NCI-H510A treated with DMSO at 0.1 percent for 48 hours (cell line): ENCODE measurements at regions not wholly inside any gene's neighbourhood (a gene's known extent, or its start where the extent isn't known, plus 50 kb on each side); places are given as distances from the start of the nearest gene placed in this dataset.
"Not testable (repeated sequence)": the region's sequence is repeated elsewhere in the genome, so short reads cannot be mapped to it uniquely, and the experiment has no call there.

Experiments used
- DNase-seq: peaks from one replicate; lab custom pipeline; 2025; lab: John Stamatoyannopoulos, UW

DNA sequence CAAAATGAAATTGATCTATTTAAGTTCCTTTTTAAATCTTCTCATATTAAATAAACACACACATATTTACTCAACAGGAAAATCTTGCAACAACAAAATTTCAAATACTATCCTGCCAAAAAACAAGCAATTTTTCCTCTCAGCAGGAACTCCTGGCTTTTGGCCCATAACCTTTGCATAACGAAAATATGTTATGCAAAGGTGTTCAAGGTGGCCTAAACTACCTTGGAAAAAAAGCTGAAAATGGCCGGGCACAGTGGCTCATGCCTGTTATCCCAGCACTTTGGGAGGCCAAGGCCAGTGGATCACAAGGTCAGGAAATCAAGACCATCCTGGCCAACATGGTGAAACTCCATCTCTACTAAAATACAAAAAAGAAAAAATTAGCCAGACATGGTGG, 424.3 kb upstream of the ZNF337 start:
- DNase-seq = not testable (repeated sequence)

- DNase-seq = not testable (repeated sequence)
These were observed 397.8 kb upstream of the ZNF337 start for GRCh38 chr20:26094498-26094897.

DNA sequence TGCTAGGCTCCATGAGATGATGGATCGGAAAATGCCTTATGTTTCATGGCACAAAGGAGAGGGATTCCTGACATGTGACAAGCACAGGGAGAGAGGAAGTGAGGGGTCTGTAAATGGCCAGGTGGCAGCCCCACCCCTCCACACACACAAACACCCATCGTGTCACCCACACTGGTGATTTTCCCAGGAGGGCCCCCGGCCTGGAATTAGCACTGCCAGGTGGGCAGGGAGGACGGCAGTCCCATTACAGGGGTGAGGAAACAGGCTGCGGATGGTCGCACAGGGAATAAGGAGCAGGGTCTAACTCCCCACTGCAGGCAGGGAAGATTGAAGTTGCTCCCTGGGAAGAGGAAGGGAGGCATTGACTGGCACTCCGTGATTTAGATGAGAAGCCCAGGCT, 395.3 kb upstream of the ZNF337 start:
- DNase-seq = not testable (repeated sequence)

GRCh38 chr20:26086195-26086594, 389.5 kb upstream of the ZNF337 start:
- not testable (repeated sequence) for DNase-seq

DNA sequence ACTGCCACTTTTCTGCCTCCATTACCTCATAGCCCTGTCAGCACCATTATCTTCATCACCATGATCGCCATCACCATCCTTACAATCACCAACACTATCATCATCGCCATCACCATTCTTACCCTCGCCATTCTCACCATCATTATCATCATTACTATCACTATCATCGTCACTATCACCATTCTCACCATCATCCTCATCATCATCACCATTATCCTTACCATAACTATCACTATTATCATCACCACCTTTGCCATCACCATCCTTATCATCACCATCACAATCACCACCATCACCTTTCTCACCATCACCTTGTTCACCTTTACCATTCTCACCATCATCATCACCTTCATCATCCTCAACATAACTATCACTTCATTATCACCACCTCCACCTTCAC, 377.3 kb upstream of the ZNF337 start:
- not testable (repeated sequence) for DNase-seq

DNA sequence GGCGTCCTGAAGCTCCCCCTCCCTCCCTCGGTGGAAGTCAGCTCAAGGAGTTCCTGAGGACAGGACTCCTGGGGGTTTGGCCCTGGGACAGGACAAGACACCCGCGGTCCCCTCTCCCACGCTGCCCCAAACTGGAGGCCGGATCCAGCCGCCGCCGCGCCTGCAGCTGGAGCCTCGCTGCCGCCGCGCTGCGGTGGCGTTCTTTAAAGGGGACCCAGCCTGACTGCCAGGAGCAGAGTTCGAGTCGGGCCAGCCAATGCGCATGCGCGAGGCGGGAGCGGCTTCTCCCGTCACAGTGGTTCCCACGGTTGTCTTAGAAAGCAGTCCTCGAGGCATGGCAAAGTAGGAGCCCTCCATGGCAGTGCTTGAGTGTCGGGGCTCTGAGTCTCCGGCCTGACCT, 362.7 kb upstream of the ZNF337 start:
- not testable (repeated sequence) for DNase-seq

GRCh38 chr20:26058446-26058845, 361.8 kb upstream of the ZNF337 start:
- not testable (repeated sequence) for DNase-seq

- DNase-seq = not testable (repeated sequence)
These were observed 360.6 kb upstream of the ZNF337 start for GRCh38 chr20:26057135-26057752.

DNA sequence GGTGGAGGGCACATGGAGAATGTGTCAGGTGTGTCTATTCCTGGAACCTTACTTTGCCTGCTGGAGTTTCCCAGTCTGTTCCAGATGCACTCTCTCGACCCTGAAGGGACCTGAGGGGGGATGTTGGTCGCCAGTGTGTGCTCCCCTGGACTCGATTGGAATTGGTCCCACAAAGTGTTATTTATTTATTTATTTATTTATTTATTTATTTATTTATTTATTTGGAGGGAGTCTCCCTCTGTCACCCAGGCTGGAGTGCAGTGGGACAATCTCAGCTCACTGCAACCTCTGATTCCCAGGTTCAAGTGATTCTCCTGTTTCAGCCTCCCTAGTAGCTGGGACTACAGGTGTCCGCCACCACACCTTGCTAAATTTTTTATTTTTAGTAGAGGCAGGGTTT, 329.1 kb upstream of the ZNF337 start:
- DNase-seq = not testable (repeated sequence)

DNA sequence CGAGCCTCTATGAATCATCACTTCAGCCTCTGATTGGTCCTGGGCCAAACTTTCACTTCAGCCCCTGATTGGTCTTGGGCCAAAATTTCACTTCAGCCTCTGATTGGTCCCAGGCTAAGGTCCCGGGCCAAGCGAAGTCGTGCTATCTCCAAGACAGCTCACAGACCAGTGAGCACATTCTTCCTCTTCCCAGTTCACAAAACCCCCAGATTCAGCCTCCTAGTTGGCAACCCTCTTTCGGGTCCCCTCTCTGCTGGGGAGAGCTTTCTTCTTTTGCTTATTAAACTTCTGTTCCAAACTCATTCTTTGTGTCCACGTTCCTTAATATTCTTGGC, 314.3 kb upstream of the ZNF337 start:
- not testable (repeated sequence) for DNase-seq

GRCh38 chr20:26010224-26010941, 313.7 kb upstream of the ZNF337 start:
- DNase-seq = not testable (repeated sequence)

DNA sequence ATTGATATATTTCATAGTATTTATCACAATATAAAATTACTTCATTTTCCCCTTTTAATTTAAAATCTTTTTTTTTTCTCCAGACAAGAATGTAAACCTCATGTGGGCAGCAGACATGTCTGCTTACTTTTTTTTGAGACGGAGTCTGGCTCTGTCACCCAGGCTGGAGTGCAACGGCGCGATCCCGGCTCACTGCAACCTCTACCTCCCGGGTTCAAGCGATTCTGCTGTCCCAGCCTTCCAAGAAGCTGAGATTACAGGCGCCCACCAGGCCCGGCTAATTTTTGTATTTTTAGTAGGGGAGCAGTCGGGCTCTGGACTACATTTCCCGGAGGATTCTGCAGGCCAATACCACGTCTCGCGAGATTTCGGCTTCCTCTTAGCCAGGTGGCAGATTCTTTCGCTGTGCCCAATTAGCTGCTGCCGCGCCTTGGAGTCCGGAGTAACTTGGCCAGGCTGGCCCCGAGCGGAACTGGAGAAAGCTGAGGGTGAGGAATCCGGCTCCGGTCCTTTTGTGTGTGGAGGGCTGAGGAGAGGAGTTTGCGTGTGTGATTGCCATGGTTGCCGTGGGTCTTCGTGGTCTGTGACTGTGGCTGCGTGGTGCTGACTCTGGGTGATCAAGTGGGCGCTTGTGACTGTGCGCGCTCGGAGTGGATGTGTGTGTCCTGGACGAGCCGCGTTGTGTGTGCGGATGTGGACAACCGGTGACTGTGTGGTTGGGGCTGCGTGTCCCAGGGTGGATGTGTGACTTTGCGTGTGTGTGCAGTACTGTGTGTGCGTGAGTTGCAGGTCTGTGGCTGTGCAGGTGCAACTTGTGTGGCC, 313.0 kb upstream of the ZNF337 start:
- not testable (repeated sequence) for DNase-seq

- DNase-seq = not testable (repeated sequence)
These were observed 311.4 kb upstream of the ZNF337 start for GRCh38 chr20:26008026-26008425.

GRCh38 chr20:26006164-26006563, 309.5 kb upstream of the ZNF337 start:
- not testable (repeated sequence) for DNase-seq

DNA sequence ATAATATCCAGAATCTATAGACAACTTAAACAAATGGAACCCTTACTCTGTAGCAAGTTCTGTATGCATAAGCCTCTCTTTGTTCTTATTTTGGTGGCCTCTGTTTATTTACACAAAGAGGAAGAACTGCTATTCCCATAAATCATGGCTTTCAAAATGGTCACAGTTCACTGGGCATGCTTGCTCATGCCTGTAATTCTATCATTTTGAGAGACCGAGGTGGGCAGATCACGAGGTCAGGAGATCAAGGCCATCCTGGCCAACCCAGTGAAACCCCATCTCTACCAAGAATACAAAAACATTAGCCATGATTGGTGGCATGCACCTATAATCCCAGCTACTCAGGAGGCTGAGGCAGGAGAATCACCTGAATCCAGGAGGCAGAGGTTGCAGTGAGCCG, 307.3 kb upstream of the ZNF337 start:
- not testable (repeated sequence) for DNase-seq

DNA sequence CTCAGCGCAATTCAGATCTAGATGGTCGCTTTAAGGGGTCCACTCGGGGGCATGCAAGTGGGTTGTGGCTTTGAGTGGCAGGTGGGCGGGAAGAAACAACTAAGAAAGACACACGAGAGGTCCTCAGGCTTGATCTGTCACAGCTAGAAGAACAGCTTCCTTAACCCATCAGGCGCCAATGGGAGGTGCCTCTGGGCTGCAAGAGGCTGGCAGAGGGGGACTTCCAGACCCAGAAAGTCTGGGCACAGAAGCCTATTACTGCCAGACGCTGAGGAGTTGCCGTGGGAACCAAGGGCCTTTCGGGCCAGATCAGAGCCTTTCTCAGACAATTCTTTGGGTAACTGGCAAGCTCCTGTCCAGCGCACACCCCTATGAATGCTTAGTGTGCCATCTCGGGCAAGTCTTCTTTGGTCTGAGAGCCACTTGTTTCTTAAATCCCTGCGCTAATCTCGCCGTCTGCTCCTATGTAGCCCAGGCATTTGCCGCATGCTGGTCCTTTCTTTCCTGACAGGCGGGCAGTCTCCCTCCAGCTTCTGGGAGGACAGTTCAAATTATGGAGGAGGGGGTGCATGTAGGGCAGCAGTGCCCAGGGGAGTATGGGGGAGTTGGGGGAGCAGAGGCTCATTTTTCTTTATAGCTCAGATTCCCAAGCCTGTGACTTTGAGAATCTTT, 300.9 kb upstream of the ZNF337 start:
- DNase-seq = not testable (repeated sequence)

- DNase-seq = no peak
These were observed 295.5 kb upstream of the ZNF337 start for GRCh38 chr20:25992146-25992545.

- no peak for DNase-seq
These were observed 295.1 kb upstream of the ZNF337 start for GRCh38 chr20:25991756-25992130.

GRCh38 chr20:25991051-25991755, 294.6 kb upstream of the ZNF337 start:
- DNase-seq = no peak

DNA sequence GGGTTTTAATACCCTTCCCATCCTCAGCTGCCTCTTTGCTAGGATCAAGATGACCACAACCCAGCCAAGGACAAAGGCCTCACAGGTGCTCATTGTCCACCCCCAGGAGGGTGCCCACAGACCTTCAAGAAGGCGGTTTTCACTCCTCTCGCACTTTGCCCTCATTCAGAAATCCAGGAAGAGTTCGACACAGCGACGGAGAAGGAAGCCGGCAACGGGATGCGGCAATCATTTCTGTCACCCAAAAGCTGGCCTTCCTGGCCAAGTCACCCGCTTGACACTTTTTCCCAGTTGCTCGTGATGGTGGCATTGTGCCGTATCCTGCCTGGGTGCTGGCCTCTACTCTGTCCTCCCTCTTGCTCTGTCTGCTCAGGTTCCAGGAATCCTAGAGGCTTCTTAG, 293.0 kb upstream of the ZNF337 start:
- not testable (repeated sequence) for DNase-seq

DNA sequence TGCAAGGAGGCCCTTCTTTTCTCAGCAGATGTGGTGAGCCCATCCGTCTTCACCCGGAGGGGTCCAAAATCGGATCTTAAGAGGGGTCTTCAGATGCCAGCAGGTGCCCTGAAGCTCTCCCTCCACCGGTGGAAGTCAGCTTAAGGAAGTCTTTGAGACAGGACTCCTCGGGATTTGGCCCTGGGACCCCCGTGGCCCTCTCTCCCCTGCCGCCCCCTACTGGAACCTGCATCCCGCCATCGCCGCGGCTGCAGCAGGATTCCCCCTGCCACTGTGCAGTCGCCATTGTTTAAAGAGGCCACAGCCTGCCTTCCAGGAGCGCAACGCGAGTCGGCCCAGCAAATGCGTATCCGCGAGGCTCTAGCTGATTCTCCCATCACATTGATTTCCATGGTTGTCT, 292.5 kb upstream of the ZNF337 start:
- DNase-seq = no peak
